Esophagus mucosa (tissue), 1 donor: ENCODE measurements at regions not wholly inside any gene's neighbourhood (a gene's known extent, or its start where the extent isn't known, plus 50 kb on each side); places are given as distances from the start of the nearest gene placed in this dataset.
"Not testable (repeated sequence)": the region's sequence is repeated elsewhere in the genome, so short reads cannot be mapped to it uniquely, and the experiment has no call there.

ENCODE experiments used
- ATAC-seq: fragments of 200-7000 bp; cut with Tn5 transposase; one replicate; pipeline ENCODE4 v1.9.1; 2020
- donor health status: DM: yes; HTN: yes; CAD: no.

DNA sequence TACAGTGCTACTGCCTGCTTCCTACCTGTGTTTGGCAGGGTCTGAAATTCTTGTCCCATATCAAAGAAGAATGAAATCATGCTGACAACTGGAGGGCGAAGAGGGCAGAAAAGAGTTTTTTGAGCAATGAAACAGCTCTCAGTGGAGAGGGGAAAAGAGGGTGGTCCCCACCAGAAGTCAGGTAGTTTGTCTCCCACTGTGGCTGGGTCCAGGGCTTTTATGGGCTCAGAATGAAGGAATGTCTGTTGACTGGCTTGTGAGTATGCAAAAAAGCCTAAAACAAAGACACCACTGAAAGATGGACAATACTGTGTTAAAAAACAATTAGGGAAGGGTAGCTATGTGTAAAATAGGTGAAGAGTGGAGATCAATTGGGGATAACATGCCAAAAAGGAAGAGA, 115.0 kb downstream of the ADAM29 start:
- ATAC-seq: no peak

DNA sequence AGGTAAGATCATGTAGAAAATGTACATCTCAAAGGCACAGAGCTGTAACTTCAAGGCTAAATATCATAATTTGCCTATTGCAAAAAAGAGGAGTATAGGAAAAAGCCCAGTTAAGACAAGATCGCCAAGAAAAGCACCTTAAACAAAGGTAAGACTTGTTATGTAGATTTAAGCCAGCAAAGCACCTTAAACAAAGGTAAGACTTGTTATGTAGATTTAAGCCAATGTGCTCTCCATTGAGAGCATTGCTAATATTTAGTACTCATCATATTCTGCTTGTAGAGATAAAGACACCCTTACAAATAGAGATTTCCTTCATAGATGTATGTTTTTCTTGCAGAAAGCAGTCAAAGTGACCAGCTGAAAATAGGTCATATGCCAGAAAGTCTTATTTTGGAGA, 115.8 kb downstream of the ADAM29 start:
- ATAC-seq: no peak

- no peak for ATAC-seq
Observed at GRCh38 chr4:175034986-175035705, 117.0 kb downstream of the ADAM29 start.

GRCh38 chr4:175035905-175036304, 117.7 kb downstream of the ADAM29 start:
- ATAC-seq: no peak

DNA sequence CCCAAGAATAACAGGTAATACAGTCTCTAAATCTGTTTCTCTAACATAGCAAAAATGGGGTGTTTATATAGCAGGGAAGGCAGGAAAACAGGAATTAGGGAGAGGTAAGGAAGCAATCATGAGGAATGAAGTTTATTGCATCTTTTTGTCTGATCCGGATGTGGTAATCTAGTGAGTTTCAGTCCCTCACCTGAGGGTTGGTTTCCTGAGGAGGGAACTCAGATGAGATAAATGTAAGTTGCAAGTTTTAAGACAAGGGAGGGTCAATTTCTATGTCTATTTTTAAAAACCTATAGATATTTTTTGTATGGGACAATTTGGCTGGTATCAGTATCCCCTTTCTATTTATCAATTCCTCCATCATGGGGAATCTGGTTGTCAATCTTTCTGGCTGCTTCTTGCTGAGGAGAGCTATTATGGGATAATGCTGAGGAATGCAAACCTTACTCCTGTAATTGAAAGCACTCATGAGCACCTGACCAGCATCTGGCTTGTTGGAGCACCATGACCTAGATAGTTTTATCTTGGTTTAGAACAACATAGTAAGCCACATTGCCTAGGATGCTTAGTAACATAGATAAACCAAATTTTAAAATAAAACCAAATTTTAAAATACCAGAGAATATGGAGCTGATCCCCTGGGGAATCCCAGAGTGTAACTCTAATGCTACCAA, 130.1 kb downstream of the ADAM29 start:
- no peak for ATAC-seq

- no peak for ATAC-seq
Observed at GRCh38 chr4:175048906-175049305, 130.7 kb downstream of the ADAM29 start.

- ATAC-seq: no peak
Observed at GRCh38 chr4:175051974-175052373, 133.8 kb downstream of the ADAM29 start.

DNA sequence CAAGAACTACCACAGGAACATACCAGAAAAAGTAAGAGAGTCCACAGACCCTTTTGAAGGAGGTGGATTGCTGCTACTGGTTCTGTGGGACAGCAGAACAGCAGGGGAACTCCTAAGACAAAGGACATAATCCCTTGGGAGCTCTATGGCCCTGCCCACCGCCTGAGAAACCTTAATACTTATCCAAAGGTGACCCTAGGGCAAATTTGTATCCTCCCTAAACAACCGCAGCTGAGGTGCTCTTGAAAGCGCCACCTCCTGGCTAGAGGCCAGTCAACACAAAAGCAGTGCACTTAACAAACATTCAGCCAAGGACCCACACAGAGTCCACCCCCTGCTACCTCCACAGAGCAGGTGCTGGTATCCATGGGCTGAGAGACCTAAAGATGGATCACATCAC, 136.8 kb downstream of the ADAM29 start:
- ATAC-seq: no peak

DNA sequence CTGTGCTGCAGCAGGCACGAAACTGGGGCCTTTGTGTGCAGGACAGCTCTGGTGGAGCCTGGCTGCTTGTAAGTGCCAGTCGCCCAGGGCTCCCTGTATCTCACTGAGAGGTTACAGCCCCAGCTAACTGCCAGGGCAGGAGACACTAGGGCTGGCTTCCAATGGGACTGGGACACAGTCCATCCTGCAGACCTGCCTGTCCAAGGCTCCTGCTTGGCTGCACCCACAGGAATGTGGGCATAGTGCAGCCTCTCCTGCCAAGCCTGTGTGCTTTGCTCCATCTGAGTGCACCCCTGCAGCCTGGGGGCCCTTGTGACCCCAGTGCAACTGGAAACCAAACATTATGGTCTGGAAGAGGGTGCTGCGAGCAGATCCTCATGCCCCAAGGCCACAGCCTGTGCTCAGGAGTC, 144.0 kb downstream of the ADAM29 start:
- no peak for ATAC-seq

GRCh38 chr4:175065228-175065627, 147.1 kb downstream of the ADAM29 start:
- no peak for ATAC-seq

DNA sequence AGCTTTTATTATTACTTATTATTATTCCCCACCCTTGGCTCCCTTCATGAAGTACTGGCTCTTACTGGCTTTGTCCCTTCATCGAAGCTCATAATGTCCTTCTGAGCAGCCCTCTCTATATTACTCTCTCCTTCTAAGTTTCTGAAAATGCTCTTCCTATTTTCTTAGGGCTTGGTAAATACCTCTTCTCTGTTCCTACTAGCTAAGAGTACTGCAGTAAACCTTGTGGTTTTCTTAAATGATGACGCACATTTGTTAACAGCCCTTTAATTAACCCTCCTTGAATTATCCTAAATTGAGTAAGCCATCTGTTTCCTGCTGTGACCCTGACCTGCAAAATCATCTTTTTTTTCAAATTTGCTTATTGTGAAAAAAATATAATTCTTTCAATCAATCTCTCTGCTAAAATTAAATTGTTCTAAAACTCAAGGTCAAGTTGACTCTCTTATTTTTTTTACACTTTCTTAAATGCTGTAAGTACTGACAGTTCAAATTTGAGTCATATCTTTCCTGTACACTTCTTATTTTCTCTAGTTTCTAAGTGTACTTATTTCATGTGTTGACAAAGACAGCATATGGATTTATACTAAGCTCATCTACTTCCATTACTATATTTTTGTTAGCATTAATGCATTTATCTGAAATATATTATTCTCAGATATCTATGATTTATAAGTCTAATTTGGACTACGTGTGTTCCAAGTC, 148.9 kb downstream of the ADAM29 start:
- no peak for ATAC-seq

- no peak for ATAC-seq
Observed at GRCh38 chr4:175068266-175068665, 150.1 kb downstream of the ADAM29 start.

DNA sequence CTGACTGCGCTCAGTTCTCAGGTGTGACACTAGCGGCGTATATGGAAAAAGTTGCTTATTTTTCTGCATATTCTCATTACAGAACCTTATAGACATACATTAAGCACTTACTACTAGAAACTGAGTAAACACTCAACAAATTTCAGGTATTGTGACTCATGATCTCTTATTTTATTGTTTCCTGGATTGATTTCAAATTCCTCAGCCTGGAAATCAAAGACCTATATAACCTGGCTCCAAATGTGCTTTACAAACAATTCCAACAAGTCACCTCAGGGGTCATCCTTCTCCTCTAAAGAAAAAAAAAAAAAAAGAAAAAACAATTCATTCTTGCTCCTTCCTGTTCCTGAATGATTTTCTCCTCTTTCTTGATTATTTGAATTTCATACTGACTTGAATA, 152.3 kb downstream of the ADAM29 start:
- no peak for ATAC-seq

DNA sequence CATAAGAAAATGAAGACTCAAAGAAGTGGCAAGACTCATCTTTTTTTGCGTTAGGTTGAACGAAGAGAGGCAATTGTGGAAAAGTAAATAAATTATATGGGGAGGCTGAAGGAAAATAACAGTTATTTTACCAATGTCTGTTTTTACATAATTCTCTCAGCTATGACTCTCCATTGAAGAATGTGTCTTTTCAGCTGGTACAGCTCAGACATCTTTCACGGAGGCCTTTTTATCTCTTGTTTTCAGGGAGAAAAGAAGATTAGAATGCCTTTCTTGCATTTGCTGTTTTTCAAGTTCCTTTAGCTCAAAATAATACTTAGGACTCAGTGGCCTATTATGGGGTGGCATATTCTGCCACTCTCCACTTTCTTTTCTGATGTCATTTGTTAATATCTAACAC, 153.0 kb downstream of the ADAM29 start:
- ATAC-seq: no peak

GRCh38 chr4:175087145-175087544, 169.0 kb downstream of the ADAM29 start:
- no peak for ATAC-seq

DNA sequence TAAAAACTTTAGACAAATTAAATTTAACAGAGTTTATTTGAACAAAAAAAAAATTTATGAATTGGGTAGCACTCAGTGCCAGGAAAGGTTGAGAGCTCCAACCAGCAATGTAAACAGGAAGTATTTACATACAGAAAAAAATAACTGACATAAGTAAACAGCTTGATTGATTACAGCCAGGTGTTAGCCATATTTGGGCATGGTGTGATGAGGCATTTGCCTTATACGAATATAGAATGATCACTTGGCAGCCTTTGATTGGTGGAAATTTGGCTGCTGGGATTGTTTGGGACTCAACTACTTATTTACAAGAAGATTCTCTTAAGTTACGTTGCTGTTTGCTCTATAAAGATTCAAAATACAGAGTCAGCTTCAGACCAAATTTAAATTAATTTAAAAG, 172.0 kb downstream of the ADAM29 start:
- no peak for ATAC-seq

DNA sequence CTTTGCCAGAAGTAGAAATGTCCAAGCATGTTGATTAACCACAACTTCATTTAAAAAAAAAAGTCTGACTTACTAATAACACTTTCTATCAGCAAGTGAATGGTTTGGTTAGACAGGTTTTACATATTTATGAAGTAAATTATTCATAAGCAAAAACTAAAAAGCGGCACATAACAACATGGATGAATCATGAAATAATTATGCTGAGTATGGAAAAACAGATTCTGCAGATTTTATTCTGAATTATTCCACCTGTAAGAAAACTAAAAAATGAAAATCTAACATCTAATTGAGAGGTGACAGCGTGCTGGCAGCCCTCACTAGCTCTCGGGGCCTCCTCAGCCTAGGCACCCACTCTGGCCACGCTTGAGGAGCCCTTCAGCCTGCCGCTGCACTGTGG, 173.5 kb downstream of the ADAM29 start:
- ATAC-seq: no peak

DNA sequence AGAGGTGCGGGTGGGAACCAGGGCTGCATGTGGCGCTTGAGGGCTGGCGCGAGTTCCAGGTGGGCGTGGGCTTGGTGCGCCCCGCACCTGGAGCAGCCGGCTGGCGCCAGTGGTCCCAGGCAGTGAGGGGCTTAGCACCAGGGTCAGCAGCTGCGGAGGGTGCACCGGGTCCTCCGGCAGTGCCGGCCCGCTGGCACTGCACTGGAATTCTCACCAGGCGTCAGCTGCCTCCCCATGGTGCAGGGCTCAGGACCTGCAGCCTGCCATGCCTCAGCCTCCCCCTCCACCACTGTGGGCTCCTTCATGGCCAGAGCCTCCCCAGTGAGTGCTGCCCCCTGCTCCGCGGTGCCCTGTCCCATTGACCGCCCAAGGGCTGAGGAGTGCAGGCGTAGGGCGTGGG, 174.0 kb downstream of the ADAM29 start:
- no peak for ATAC-seq

DNA sequence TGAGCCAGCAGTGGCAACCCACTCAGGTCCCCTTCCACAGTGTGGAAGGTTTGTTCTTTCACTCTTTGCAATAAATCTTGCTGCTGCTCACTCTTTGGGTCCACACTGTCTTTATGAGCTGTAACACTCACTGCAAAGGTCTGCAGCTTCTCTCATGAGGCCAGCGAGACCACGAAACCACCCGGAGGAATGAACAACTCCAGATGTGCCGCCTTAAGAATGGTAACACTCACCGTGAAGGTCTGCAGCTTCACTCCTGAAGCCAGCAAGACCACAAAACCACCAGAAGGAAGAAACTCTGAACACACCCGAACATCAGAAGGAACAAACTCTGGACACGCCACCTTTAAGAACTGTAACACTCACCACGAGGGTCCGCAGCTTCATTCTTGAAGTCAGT, 174.9 kb downstream of the ADAM29 start:
- ATAC-seq: not testable (repeated sequence)

- no peak for ATAC-seq
Observed at GRCh38 chr4:175103403-175103802, 185.2 kb downstream of the ADAM29 start.

GRCh38 chr4:175106301-175106700, 188.1 kb downstream of the ADAM29 start:
- no peak for ATAC-seq

GRCh38 chr4:175109933-175110332, 191.8 kb downstream of the ADAM29 start:
- ATAC-seq: no peak

DNA sequence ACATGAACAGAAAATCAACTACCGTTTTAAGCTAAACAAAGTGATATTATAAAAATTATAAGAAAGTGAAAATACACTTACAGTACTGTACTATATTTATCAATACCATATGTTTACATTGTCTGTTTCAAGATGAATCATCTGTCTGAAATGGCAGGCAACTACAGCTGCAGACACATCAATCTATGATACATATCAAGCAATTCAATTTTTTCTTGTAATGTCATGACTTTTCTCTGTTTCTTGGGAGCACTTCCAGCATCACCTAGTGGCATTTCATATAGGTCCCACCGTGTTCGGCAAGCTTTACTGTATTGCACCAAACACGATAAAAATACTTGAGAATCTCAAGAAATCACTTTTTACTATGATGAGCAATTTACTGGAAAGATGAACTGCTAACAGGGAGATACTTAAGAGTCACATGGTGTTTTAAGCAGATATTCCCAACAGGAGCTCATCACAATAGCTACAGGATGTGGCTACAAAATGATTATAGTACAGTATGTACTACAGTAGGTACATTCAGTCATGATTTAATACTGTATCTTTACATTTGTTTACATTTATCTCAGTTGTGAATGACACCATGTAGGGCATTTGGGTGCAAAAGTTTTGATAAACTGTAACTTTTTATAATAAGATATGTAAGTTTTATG, 207.4 kb downstream of the ADAM29 start:
- ATAC-seq: no peak
